HEK293 (cell line): ENCODE measurements at regions not wholly inside any gene's neighbourhood (a gene's known extent, or its start where the extent isn't known, plus 50 kb on each side); places are given as distances from the start of the nearest gene placed in this dataset.

ENCODE experiments used
- CTCF ChIA-PET: fragments of 350-600 bp; formaldehyde crosslinking; extraction: SDS; loops from one replicate; lab custom pipeline; 2021; ENCODE audit warnings: antibody characterized with exemption; lab: Yijun Ruan, JAX
- POLR2A ChIA-PET: fragments of 300-600 bp; formaldehyde crosslinking; extraction: SDS; loops from one replicate; lab custom pipeline; 2020; ENCODE audit warnings: antibody characterized with exemption, inconsistent platforms; lab: Yijun Ruan, JAX
- H3K27ac ChIP-seq: fragments of 200-500 bp; sonication (Bioruptor generic); 2 replicates; pipeline ENCODE4 v1.5.1; 2014; ENCODE audit warnings: low read depth, low read length, control low read depth, inconsistent platforms; ENCODE audit errors: extremely low read depth
- H3K36me3 ChIP-seq, 2 experiments: fragments of 200-500 bp in 1 of 2; sonication (Bioruptor generic) in 1 of 2; 1 replicate in 1 of 2; 2 replicates in 1 of 2; pipeline ENCODE4 v1.5.1; 2014 to 2017; ENCODE audit warnings: inconsistent platforms in 2 of 2, low read length in 2 of 2; ENCODE audit not compliant: control insufficient read depth in 2 of 2, insufficient read depth in 1 of 2
- H3K4me1 ChIP-seq: fragments of 200-500 bp; sonication (Bioruptor generic); 2 replicates; pipeline ENCODE4 v1.5.1; 2014; ENCODE audit warnings: mild to moderate bottlenecking, low read length, inconsistent platforms; ENCODE audit not compliant: control insufficient read depth, insufficient read depth
- H3K4me3 ChIP-seq: 2 replicates; pipeline ENCODE4 v1.5.1; 2011; ENCODE audit warnings: low read depth, mild to moderate bottlenecking, control low read depth, low read length, moderate library complexity
- H3K9me3 ChIP-seq: fragments of 200-500 bp; sonication (Bioruptor generic); 2 replicates; pipeline ENCODE4 v1.5.1; 2014; ENCODE audit warnings: low read depth, low read length, inconsistent platforms; ENCODE audit not compliant: control insufficient read depth, insufficient read depth
- HIC1 ChIP-seq: fragments of 450-650 bp; formaldehyde crosslinking; IDR thresholded peaks from 2 replicates; pipeline ENCODE4 v1.5.1; 2016; ENCODE audit warnings: missing biosample characterization, missing genetic modification characterization
- KLF17 ChIP-seq: fragments of 450-650 bp; formaldehyde crosslinking; IDR thresholded peaks from 2 replicates; pipeline ENCODE4 v1.5.1; 2016; ENCODE audit warnings: missing biosample characterization, missing genetic modification characterization
- KLF7 ChIP-seq: fragments of 450-650 bp; formaldehyde crosslinking; IDR thresholded peaks from 2 replicates; pipeline ENCODE4 v1.5.1; 2016; ENCODE audit warnings: missing biosample characterization, missing genetic modification characterization, borderline replicate concordance
- OSR2 ChIP-seq: fragments of 450-650 bp; formaldehyde crosslinking; IDR thresholded peaks from 2 replicates; pipeline ENCODE4 v1.5.1; 2016; ENCODE audit warnings: missing biosample characterization, missing genetic modification characterization
- TCF7L2 ChIP-seq: IDR thresholded peaks from 2 replicates; pipeline ENCODE4 v1.6.1; 2011; ENCODE audit warnings: low read depth, mild to moderate bottlenecking, inconsistent platforms, low read length, moderate library complexity, borderline replicate concordance
- YY2 ChIP-seq: fragments of 450-650 bp; formaldehyde crosslinking; IDR thresholded peaks from 2 replicates; pipeline ENCODE4 v1.5.1; 2016; ENCODE audit warnings: missing biosample characterization, missing genetic modification characterization
- ZFP69B ChIP-seq: fragments of 450-650 bp; formaldehyde crosslinking; IDR thresholded peaks from 2 replicates; pipeline ENCODE4 v1.5.1; 2016; ENCODE audit warnings: missing biosample characterization, missing genetic modification characterization
- ZNF112 ChIP-seq: fragments of 450-650 bp; formaldehyde crosslinking; IDR thresholded peaks from 2 replicates; pipeline ENCODE4 v1.5.0; 2017; ENCODE audit warnings: missing biosample characterization, missing genetic modification characterization
- ZNF169 ChIP-seq: fragments of 450-650 bp; formaldehyde crosslinking; IDR thresholded peaks from 2 replicates; pipeline ENCODE4 v1.5.1; 2016; ENCODE audit warnings: missing biosample characterization, missing genetic modification characterization
- ZNF280C ChIP-seq: fragments of 450-650 bp; formaldehyde crosslinking; IDR thresholded peaks from 2 replicates; pipeline ENCODE4 v1.5.1; 2016; ENCODE audit warnings: missing biosample characterization, missing genetic modification characterization
- ZNF324 ChIP-seq: fragments of 450-650 bp; formaldehyde crosslinking; IDR thresholded peaks from 2 replicates; pipeline ENCODE4 v1.5.1; 2016; ENCODE audit warnings: missing biosample characterization, missing genetic modification characterization
- ZNF341 ChIP-seq: fragments of 450-650 bp; formaldehyde crosslinking; IDR thresholded peaks from 2 replicates; pipeline ENCODE4; 2016; ENCODE audit warnings: low read depth, missing biosample characterization, missing genetic modification characterization
- ZNF391 ChIP-seq: fragments of 450-650 bp; formaldehyde crosslinking; IDR thresholded peaks from 2 replicates; pipeline ENCODE4 v1.5.1; 2016; ENCODE audit warnings: low read depth, missing biosample characterization, missing genetic modification characterization, borderline replicate concordance
- ZNF48 ChIP-seq: fragments of 450-650 bp; formaldehyde crosslinking; IDR thresholded peaks from 2 replicates; pipeline ENCODE4 v1.5.1; 2016; ENCODE audit warnings: missing biosample characterization, missing genetic modification characterization
- ZNF626 ChIP-seq: fragments of 450-650 bp; sonication (Bioruptor Pico); formaldehyde crosslinking; IDR thresholded peaks from 2 replicates; pipeline ENCODE4 v1.5.1; 2018; ENCODE audit warnings: missing biosample characterization, missing genetic modification characterization, inconsistent platforms
- ZNF664 ChIP-seq: fragments of 450-650 bp; formaldehyde crosslinking; IDR thresholded peaks from 2 replicates; pipeline ENCODE4 v1.5.1; 2016; ENCODE audit warnings: missing biosample characterization, missing genetic modification characterization
- ZNF785 ChIP-seq: fragments of 450-650 bp; formaldehyde crosslinking; IDR thresholded peaks from 2 replicates; pipeline ENCODE4 v1.5.1; 2016; ENCODE audit warnings: missing biosample characterization, missing genetic modification characterization
- TF ChIP-seq, protein P1 (sequence below): fragments of 450-650 bp; formaldehyde crosslinking; IDR thresholded peaks from 2 replicates; pipeline ENCODE4 v1.5.1; 2017; ENCODE audit warnings: missing biosample characterization, mild to moderate bottlenecking, missing genetic modification characterization, moderate library complexity
- TF ChIP-seq, protein P2 (sequence below): fragments of 450-650 bp; formaldehyde crosslinking; IDR thresholded peaks from 2 replicates; pipeline ENCODE4 v1.5.1; 2016; ENCODE audit warnings: missing biosample characterization, missing genetic modification characterization, borderline replicate concordance
- TF ChIP-seq, protein P3 (sequence below): fragments of 450-650 bp; formaldehyde crosslinking; IDR thresholded peaks from 2 replicates; pipeline ENCODE4 v1.5.1; 2016; ENCODE audit warnings: missing biosample characterization, missing genetic modification characterization

DNA sequence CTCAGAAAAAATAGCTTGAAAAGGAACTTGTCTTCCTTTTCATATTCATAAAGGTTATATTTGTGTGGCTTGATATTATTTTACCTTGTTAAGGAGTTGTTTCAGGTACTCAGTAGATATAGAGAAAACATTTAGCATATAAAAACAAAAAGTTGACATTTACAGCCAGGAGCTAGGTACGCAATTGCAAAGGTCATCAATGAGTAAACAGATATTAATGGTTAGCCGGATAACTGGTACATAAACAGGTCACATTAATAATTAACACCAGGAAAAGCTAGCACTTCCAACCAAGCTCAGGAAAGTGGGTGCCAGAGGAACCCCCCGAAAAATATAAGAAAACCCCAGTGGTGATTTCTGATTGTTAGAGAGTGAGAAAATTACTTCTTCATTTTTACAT is 146.6 kb upstream of the NR2F2 start:
- POLR2A ChIA-PET: interaction anchor here (0.7 kb wide), 2 partner anchors 52 to 135 kb away, joined by 3 to 7 read pairs; no protein-coding TSS in a partner anchor
- Histone ChIP-seq H3K9me3 (no peaks in the 10 kb centered on the region), H3K36me3 (no peaks in the 10 kb centered on the region), H3K4me1 (peaks cover 2% of the 10 kb centered on the region; the same call in 1 of the 2 replicates), H3K27ac (no peak overlapping the region), H3K4me3 (no peak overlapping the region)
- CTCF ChIA-PET: interaction anchor here (0.6 kb wide), 1 partner anchor 16 kb away, joined by 3 read pairs; no protein-coding TSS in a partner anchor
- TF ChIP-seq ZFP69B (tag by site-specific recombination) (no peak), ZNF664 (no peak), YY2 (tag by site-specific recombination) (no peak), KLF17 (tag by site-specific recombination) (no peak), ZNF280C (no peak), HIC1 (tag by site-specific recombination) (no peak), ZNF112 (no peak), OSR2 (tag by site-specific recombination) (no peak)
- TF ChIP-seq, protein P1, sequence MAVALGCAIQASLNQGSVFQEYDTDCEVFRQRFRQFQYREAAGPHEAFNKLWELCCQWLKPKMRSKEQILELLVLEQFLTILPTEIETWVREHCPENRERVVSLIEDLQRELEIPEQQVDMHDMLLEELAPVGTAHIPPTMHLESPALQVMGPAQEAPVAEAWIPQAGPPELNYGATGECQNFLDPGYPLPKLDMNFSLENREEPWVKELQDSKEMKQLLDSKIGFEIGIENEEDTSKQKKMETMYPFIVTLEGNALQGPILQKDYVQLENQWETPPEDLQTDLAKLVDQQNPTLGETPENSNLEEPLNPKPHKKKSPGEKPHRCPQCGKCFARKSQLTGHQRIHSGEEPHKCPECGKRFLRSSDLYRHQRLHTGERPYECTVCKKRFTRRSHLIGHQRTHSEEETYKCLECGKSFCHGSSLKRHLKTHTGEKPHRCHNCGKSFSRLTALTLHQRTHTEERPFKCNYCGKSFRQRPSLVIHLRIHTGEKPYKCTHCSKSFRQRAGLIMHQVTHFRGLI: no peak

DNA sequence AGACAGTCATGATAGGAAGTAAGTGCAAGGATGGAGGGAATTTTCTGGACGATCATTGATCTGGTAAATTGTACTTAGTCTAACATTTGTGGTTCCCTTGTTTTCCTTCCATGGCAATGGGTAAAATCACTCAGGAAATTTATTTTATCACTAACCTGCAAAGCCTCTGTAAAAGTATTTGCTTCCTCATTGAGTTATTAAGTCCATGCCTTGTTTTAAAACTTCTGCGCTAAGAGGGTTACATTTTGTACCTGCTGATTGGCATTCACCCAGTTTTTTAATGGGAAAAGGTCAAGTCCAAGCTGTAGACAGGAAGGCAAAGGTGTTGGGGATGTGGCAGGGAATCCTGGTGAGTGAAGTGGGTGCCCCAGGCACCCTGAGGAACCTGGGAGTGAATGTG is 146.2 kb upstream of the NR2F2 start:
- ChIA-PET CTCF (interaction anchor here (0.6 kb wide), 1 partner anchor 16 kb away, joined by 3 read pairs; no protein-coding TSS in a partner anchor), POLR2A (interaction anchor here (0.7 kb wide), 1 partner anchor 52 kb away, joined by 3 read pairs; no protein-coding TSS in a partner anchor)
- H3K9me3 ChIP-seq: no peaks in the 10 kb centered on the region
- peaks cover 2% of the 10 kb centered on the region; the same call in 1 of the 2 replicates for H3K4me1 ChIP-seq
- H3K27ac ChIP-seq: no peak overlapping the region
- H3K36me3 ChIP-seq: no peaks in the 10 kb centered on the region
- H3K4me3 ChIP-seq: no peak overlapping the region
- no peak for TF ChIP-seq ZNF169
- no peak for TF ChIP-seq ZNF391 (tag by site-specific recombination)
- TF ChIP-seq ZNF324 (tag by site-specific recombination): no peak
- no peak for TF ChIP-seq ZNF112
- TF ChIP-seq, protein P2, sequence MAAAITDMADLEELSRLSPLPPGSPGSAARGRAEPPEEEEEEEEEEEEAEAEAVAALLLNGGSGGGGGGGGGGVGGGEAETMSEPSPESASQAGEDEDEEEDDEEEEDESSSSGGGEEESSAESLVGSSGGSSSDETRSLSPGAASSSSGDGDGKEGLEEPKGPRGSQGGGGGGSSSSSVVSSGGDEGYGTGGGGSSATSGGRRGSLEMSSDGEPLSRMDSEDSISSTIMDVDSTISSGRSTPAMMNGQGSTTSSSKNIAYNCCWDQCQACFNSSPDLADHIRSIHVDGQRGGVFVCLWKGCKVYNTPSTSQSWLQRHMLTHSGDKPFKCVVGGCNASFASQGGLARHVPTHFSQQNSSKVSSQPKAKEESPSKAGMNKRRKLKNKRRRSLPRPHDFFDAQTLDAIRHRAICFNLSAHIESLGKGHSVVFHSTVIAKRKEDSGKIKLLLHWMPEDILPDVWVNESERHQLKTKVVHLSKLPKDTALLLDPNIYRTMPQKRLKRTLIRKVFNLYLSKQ (tag by site-specific recombination): no peak
- no peak for TF ChIP-seq KLF7 (tag by site-specific recombination)
- TF ChIP-seq ZNF48 (tag by site-specific recombination): no peak
- no peak for TF ChIP-seq ZNF341 (tag by site-specific recombination)
- TF ChIP-seq, protein P3, sequence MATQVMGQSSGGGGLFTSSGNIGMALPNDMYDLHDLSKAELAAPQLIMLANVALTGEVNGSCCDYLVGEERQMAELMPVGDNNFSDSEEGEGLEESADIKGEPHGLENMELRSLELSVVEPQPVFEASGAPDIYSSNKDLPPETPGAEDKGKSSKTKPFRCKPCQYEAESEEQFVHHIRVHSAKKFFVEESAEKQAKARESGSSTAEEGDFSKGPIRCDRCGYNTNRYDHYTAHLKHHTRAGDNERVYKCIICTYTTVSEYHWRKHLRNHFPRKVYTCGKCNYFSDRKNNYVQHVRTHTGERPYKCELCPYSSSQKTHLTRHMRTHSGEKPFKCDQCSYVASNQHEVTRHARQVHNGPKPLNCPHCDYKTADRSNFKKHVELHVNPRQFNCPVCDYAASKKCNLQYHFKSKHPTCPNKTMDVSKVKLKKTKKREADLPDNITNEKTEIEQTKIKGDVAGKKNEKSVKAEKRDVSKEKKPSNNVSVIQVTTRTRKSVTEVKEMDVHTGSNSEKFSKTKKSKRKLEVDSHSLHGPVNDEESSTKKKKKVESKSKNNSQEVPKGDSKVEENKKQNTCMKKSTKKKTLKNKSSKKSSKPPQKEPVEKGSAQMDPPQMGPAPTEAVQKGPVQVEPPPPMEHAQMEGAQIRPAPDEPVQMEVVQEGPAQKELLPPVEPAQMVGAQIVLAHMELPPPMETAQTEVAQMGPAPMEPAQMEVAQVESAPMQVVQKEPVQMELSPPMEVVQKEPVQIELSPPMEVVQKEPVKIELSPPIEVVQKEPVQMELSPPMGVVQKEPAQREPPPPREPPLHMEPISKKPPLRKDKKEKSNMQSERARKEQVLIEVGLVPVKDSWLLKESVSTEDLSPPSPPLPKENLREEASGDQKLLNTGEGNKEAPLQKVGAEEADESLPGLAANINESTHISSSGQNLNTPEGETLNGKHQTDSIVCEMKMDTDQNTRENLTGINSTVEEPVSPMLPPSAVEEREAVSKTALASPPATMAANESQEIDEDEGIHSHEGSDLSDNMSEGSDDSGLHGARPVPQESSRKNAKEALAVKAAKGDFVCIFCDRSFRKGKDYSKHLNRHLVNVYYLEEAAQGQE: no peak
- no peak for TF ChIP-seq TCF7L2
- TF ChIP-seq OSR2 (tag by site-specific recombination): no peak
- no peak for TF ChIP-seq ZNF626
- no peak for TF ChIP-seq ZNF280C
- TF ChIP-seq ZNF785 (tag by site-specific recombination): no peak
